Activated B cell treated with CpG ODN at 0.5 μM for 24 hours (primary cell): ENCODE measurements at regions not wholly inside any gene's neighbourhood (a gene's known extent, or its start where the extent isn't known, plus 50 kb on each side); places are given as distances from the start of the nearest gene placed in this dataset.

Source experiments
- ATAC-seq: fragments of 200-7000 bp; cut with Tn5 transposase; one replicate; pipeline ENCODE4 v1.10.0; 2021; ENCODE audit warnings: low read depth, mild to moderate bottlenecking, moderate library complexity
- CTCF ChIA-PET: fragments of 350-600 bp; sonication (Branson Sonifier 250); formaldehyde crosslinking; loops from one replicate; lab custom pipeline; 2021; ENCODE audit warnings: antibody characterized with exemption; lab: Charles Lee
- POLR2A ChIA-PET: fragments of 350-600 bp; sonication (Branson Sonifier 250); formaldehyde crosslinking; loops from one replicate; lab custom pipeline; 2021; ENCODE audit warnings: antibody characterized with exemption; lab: Charles Lee
- DNase-seq: peaks from one replicate; pipeline ENCODE4 v3.0.0; 2022
- H3K27ac Mint-ChIP-seq: one replicate; pipeline ENCODE4 v1.8.0; 2020; ENCODE audit warnings: mixed read lengths
- H3K27me3 Mint-ChIP-seq: one replicate; pipeline ENCODE4 v1.8.0; 2021; ENCODE audit warnings: mixed read lengths
- H3K36me3 Mint-ChIP-seq: one replicate; pipeline ENCODE4 v1.8.0; 2021; ENCODE audit warnings: low read depth, mixed read lengths
- H3K4me1 Mint-ChIP-seq: one replicate; pipeline ENCODE4 v1.8.0; 2021; ENCODE audit warnings: mixed read lengths
- H3K4me3 Mint-ChIP-seq: one replicate; pipeline ENCODE4 v1.8.0; 2020; ENCODE audit warnings: mild to moderate bottlenecking, mixed read lengths
- H3K9me3 Mint-ChIP-seq: one replicate; pipeline ENCODE4 v1.8.0; 2020; ENCODE audit warnings: mixed read lengths
- CTCF ChIP-seq: fragments of 200-600 bp; IDR thresholded peaks from one replicate; pipeline ENCODE4 v1.8.0; 2022; ENCODE audit warnings: antibody characterized with exemption, mild to moderate bottlenecking
- intact Hi-C: fragments of 100-400 bp; cut with micrococcal nuclease; formaldehyde crosslinking; loops from one replicate; pipeline ENCODE4 v1.15.1; 2024

- intact Hi-C loops = no loop called here
- Mint-ChIP-seq H3K36me3 (no peaks in the 10 kb centered on the region), H3K9me3 (peaks cover 17% of the 10 kb centered on the region), H3K27ac (no peak overlapping the region), H3K27me3 (no peaks in the 10 kb centered on the region), H3K4me1 (no peaks in the 10 kb centered on the region), H3K4me3 (no peak overlapping the region)
- DNase-seq = no peak
- POLR2A ChIA-PET = no interaction called here
- no peak for TF ChIP-seq CTCF
- CTCF ChIA-PET = no interaction called here
- ATAC-seq = no peak
These were observed 280.3 kb downstream of the TGFB2 start for GRCh38 chr1:218625393-218625792.

GRCh38 chr1:218633238-218633988 is 288.3 kb downstream of the TGFB2 start:
- Mint-ChIP-seq H3K9me3 (peaks cover 23% of the 10 kb centered on the region), H3K36me3 (no peaks in the 10 kb centered on the region), H3K4me3 (no peak overlapping the region), H3K27ac (no peak overlapping the region), H3K27me3 (no peaks in the 10 kb centered on the region), H3K4me1 (no peaks in the 10 kb centered on the region)
- ChIA-PET POLR2A (no interaction called here), CTCF (no interaction called here)
- no peak for TF ChIP-seq CTCF
- intact Hi-C loops = no loop called here
- ATAC-seq (no peak), DNase-seq (no peak)

- no peak overlapping the region for H3K27ac Mint-ChIP-seq
- TF ChIP-seq CTCF = no peak
- H3K4me3 Mint-ChIP-seq = no peak overlapping the region
- intact Hi-C loops = no loop called here
- DNase-seq (no peak), ATAC-seq (no peak)
- ChIA-PET CTCF (no interaction called here), POLR2A (no interaction called here)
- H3K9me3 Mint-ChIP-seq = peaks cover 17% of the 10 kb centered on the region
- no peaks in the 10 kb centered on the region for H3K36me3 Mint-ChIP-seq
- H3K4me1 Mint-ChIP-seq = no peaks in the 10 kb centered on the region
- no peaks in the 10 kb centered on the region for H3K27me3 Mint-ChIP-seq
These were observed 289.1 kb downstream of the TGFB2 start for GRCh38 chr1:218634212-218634611.

- Mint-ChIP-seq H3K4me1 (no peaks in the 10 kb centered on the region), H3K36me3 (no peaks in the 10 kb centered on the region), H3K27ac (no peak overlapping the region), H3K9me3 (peaks cover 2% of the 10 kb centered on the region), H3K4me3 (no peak overlapping the region), H3K27me3 (no peaks in the 10 kb centered on the region)
- ATAC-seq (no peak), DNase-seq (no peak)
- POLR2A ChIA-PET = no interaction called here
- intact Hi-C loops = no loop called here
- CTCF ChIA-PET = no interaction called here
- TF ChIP-seq CTCF = no peak
These were observed 291.4 kb downstream of the TGFB2 start for GRCh38 chr1:218636548-218636947.

GRCh38 chr1:218640173-218640572 is 295.0 kb downstream of the TGFB2 start:
- Mint-ChIP-seq H3K36me3 (no peaks in the 10 kb centered on the region), H3K27me3 (no peaks in the 10 kb centered on the region), H3K4me1 (no peaks in the 10 kb centered on the region), H3K9me3 (no peaks in the 10 kb centered on the region), H3K4me3 (no peak overlapping the region), H3K27ac (no peak overlapping the region)
- intact Hi-C loops = no loop called here
- CTCF ChIA-PET = no interaction called here
- no peak for DNase-seq
- no peak for TF ChIP-seq CTCF
- ATAC-seq = no peak
- POLR2A ChIA-PET = no interaction called here
